K562 (cell line): ENCODE measurements at regions not wholly inside any gene's neighbourhood (a gene's known extent, or its start where the extent isn't known, plus 50 kb on each side); places are given as distances from the start of the nearest gene placed in this dataset.

Experiments
- ATAC-seq: fragments of 200-7000 bp; cut with Tn5 transposase; 3 replicates; pipeline ENCODE4 v1.9.1; 2020; ENCODE audit warnings: moderate library complexity
- BruUV-seq: library from RNA; stranded (reverse); fragments of 400-500 nt; replicated peaks from 2 replicates; lab custom pipeline; 2021; lab: Mats Ljungman, UMichigan
- CTCF ChIA-PET: fragments of 300-600 bp; formaldehyde crosslinking; extraction: SDS; loops from one replicate; lab custom pipeline; 2021; ENCODE audit warnings: low intra/inter-chr PET ratio; lab: Yijun Ruan, JAX
- POLR2A ChIA-PET: fragments of 300-600, 350-650 bp; sonication (Branson Sonifier 250); formaldehyde crosslinking; extraction: SDS; loops from one replicate; lab custom pipeline; 2021; ENCODE audit warnings: antibody characterized with exemption, inconsistent platforms; lab: Yijun Ruan, JAX
- DNase-seq, 4 experiments: peaks; one replicate each; pipeline versions ENCODE4 v3.0.0 to v3.0.0-alpha.2; 2011 to 2018; ENCODE audit warnings: low spot score in 3 of 4, mixed read lengths in 3 of 4; ENCODE audit errors: extremely low read depth in 1 of 4
- FAIRE-seq: peaks from 2 replicates; lab custom pipeline; 2011; peaks lifted over from hg19 to GRCh38; lab: Jason Lieb, UNC
- H2AFZ ChIP-seq: 2 replicates; pipeline ENCODE4 v1.6.0; 2011; ENCODE audit warnings: low read depth, low read length, control low read depth, inconsistent platforms
- H3K27ac ChIP-seq: fragments of 200-600 bp; 3 replicates; pipeline ENCODE4 v1.8.0; 2011; ENCODE audit warnings: low read depth, mild to moderate bottlenecking, control low read depth, inconsistent platforms, low read length, moderate library complexity, mixed read lengths; ENCODE audit errors: extremely low read depth
- H3K27me3 ChIP-seq, 2 experiments: fragments of 300-600 bp in 1 of 2; 2 replicates in 1 of 2; 3 replicates in 1 of 2; pipeline versions ENCODE4 v1.6.0 to v1.8.0; 2011; ENCODE audit warnings: inconsistent platforms in 2 of 2, low read length in 2 of 2, mild to moderate bottlenecking in 1 of 2, mixed read lengths in 1 of 2, moderate library complexity in 1 of 2; ENCODE audit not compliant: control insufficient read depth in 2 of 2, insufficient read depth in 2 of 2
- H3K36me3 ChIP-seq: fragments of 300-600 bp; 3 replicates; pipeline ENCODE4 v1.8.0; 2011; ENCODE audit warnings: mild to moderate bottlenecking, low read length, inconsistent platforms; ENCODE audit not compliant: control insufficient read depth, insufficient read depth
- H3K4me1 ChIP-seq, 2 experiments: fragments of 200-600 bp in 1 of 2; replicated peaks in 1 of 2; 2 replicates in 1 of 2; 3 replicates in 1 of 2; pipeline versions ENCODE4 v1.5.1 to v1.8.0; 2011; ENCODE audit warnings: inconsistent platforms in 2 of 2, low read length in 2 of 2, mild to moderate bottlenecking in 1 of 2, mixed read lengths in 1 of 2, moderate library complexity in 1 of 2; ENCODE audit not compliant: control insufficient read depth in 2 of 2, insufficient read depth in 2 of 2
- H3K4me2 ChIP-seq: 2 replicates; pipeline ENCODE4 v1.6.1; 2011; ENCODE audit warnings: low read length, control low read depth, inconsistent platforms, mixed read lengths; ENCODE audit not compliant: insufficient read depth
- H3K4me3 ChIP-seq: fragments of 200-600 bp; sonication (generic), shearing (Covaris generic); 2 replicates; pipeline ENCODE4 v1.5.1; 2016; ENCODE audit warnings: control low read depth, inconsistent platforms
- H3K79me2 ChIP-seq: fragments of 200-600 bp; 3 replicates; pipeline ENCODE4 v1.8.0; 2011; ENCODE audit warnings: low read length, inconsistent platforms; ENCODE audit not compliant: control insufficient read depth, insufficient read depth
- H3K9ac ChIP-seq, 2 experiments: 2 replicates each; pipeline versions ENCODE4 v1.6.0 to v1.6.1; 2011; ENCODE audit warnings: low read depth in 2 of 2, low read length in 2 of 2, control low read depth in 1 of 2, inconsistent platforms in 1 of 2, mild to moderate bottlenecking in 1 of 2, mixed read lengths in 1 of 2; ENCODE audit not compliant: insufficient read depth in 1 of 2
- H3K9me1 ChIP-seq: one replicate; pipeline ENCODE4 v1.6.0; 2011; ENCODE audit warnings: inconsistent platforms, mild to moderate bottlenecking, low read length, moderate library complexity; ENCODE audit not compliant: control insufficient read depth, insufficient read depth
- H3K9me3 ChIP-seq: replicated peaks from 2 replicates; pipeline ENCODE4 v1.5.1; 2011; ENCODE audit warnings: low read depth, low read length, inconsistent platforms; ENCODE audit not compliant: control insufficient read depth, insufficient read depth
- H4K20me1 ChIP-seq: replicated peaks from 2 replicates; pipeline ENCODE4 v1.6.1; 2011; ENCODE audit warnings: low read length, inconsistent platforms, mixed read lengths; ENCODE audit not compliant: control insufficient read depth, insufficient read depth
- BCLAF1 ChIP-seq, 2 experiments: fragments of 450-650 bp in 1 of 2; IDR thresholded peaks; 2 replicates each; pipeline ENCODE4 v1.6.1; 2011 to 2017; ENCODE audit warnings: low read depth in 2 of 2, antibody characterized with exemption in 1 of 2, borderline replicate concordance in 1 of 2, low read length in 1 of 2, mild to moderate bottlenecking in 1 of 2, mixed read lengths in 1 of 2; ENCODE audit not compliant: control insufficient read depth in 1 of 2
- FOXK2 ChIP-seq, 2 experiments: fragments of 450-650 bp; IDR thresholded peaks in 1 of 2; conservative IDR thresholded peaks in 1 of 2; 2 replicates each; pipeline ENCODE4 v1.6.1; 2016; ENCODE audit warnings: low read depth in 2 of 2, mild to moderate bottlenecking in 1 of 2
- HNRNPH1 ChIP-seq: fragments of 200-400 bp; formaldehyde crosslinking; optimal IDR thresholded peaks from 2 replicates; pipeline ENCODE3; 2017; ENCODE audit warnings: low read depth, mild to moderate bottlenecking, low read length, moderate library complexity
- LCOR ChIP-seq: sonication (generic); formaldehyde crosslinking; IDR thresholded peaks from 2 replicates; pipeline ENCODE4 v1.8.0; 2022; ENCODE audit warnings: mild to moderate bottlenecking, missing genetic modification reagents
- MXD1 ChIP-seq: fragments of 250-450 bp; sonication (Bioruptor Pico); IDR thresholded peaks from 2 replicates; pipeline ENCODE4 v1.8.0; 2021; ENCODE audit warnings: borderline replicate concordance, mild to moderate bottlenecking, moderate library complexity; ENCODE audit not compliant: poor library complexity, severe bottlenecking
- PTRF ChIP-seq: fragments of 450-650 bp; IDR thresholded peaks from 2 replicates; pipeline ENCODE4 v1.6.1; 2016; ENCODE audit warnings: mild to moderate bottlenecking, missing genetic modification characterization, missing compliant biosample characterization
- STAT6 ChIP-seq: sonication (generic); formaldehyde crosslinking; IDR thresholded peaks from 2 replicates; pipeline ENCODE4 v1.8.1; 2023; ENCODE audit warnings: mild to moderate bottlenecking, missing genetic modification reagents
- ZHX1 ChIP-seq: fragments of 150-350 bp; conservative IDR thresholded peaks from 2 replicates; pipeline ENCODE4 v1.6.1; 2014; ENCODE audit warnings: low read length
- ZNF740 ChIP-seq, 3 experiments: fragments of 200-800 bp in 1 of 3; sonication (Bioruptor generic) in 1 of 3; sonication (generic) in 1 of 3; formaldehyde crosslinking in 1 of 3; IDR thresholded peaks; 2 replicates each; pipeline versions ENCODE4 v1.6.1 to v1.8.0; 2016 to 2022; ENCODE audit warnings: mild to moderate bottlenecking in 2 of 3, missing compliant biosample characterization in 2 of 3, missing genetic modification characterization in 2 of 3, missing genetic modification reagents in 1 of 3
- in situ Hi-C: fragments of 300-500 bp; cut with MboI; formaldehyde crosslinking; loops from 4 replicates; pipeline ENCODE4 v1.15.0; 2018; ENCODE audit warnings: inconsistent platforms, mixed read lengths
- intact Hi-C: fragments of 100-400 bp; cut with micrococcal nuclease; formaldehyde crosslinking; loops from 2 replicates; pipeline ENCODE4 v1.14.2; 2022

- ChIA-PET CTCF (no interaction called here), POLR2A (no interaction called here)
- intact Hi-C loops (no loop called here), in situ Hi-C loops (no loop called here)
- ATAC-seq (no peak), DNase-seq (no peak), FAIRE-seq (no peak)
- no peak overlapping the region for H2AFZ ChIP-seq
- H3K4me1 ChIP-seq: no peaks in the 10 kb centered on the region
- H3K27ac ChIP-seq: no peak overlapping the region
- H3K9me3 ChIP-seq: no peaks in the 10 kb centered on the region
- no peak overlapping the region for H3K4me2 ChIP-seq
- no peaks in the 10 kb centered on the region for H3K9me1 ChIP-seq
- no peaks in the 10 kb centered on the region for H4K20me1 ChIP-seq
- H3K79me2 ChIP-seq: no peaks in the 10 kb centered on the region
- no peaks in the 10 kb centered on the region for H3K27me3 ChIP-seq
- no peak overlapping the region for H3K4me3 ChIP-seq
- H3K36me3 ChIP-seq: no peaks in the 10 kb centered on the region
- H3K9ac ChIP-seq: no peak overlapping the region
- BruUV-seq: no TSS peak
- TF ChIP-seq LCOR (CRISPR knock-in tag) (no peak), PTRF (no peak), ZNF740 (CRISPR knock-in tag; IDR thresholded peaks at IDR 0.05) (no peak), ZNF740 (tag; IDR thresholded peaks at IDR 0.05) (no peak), MXD1 (CRISPR knock-in tag) (no peak), STAT6 (CRISPR knock-in tag) (no peak), BCLAF1 (IDR thresholded peaks at IDR 0.05; ENCODE audit: borderline replicate concordance in 1 of 2, control insufficient read depth in 1 of 2, low read depth in 2 of 2, low read length in 1 of 2) (no peak), HNRNPH1 (no peak), FOXK2 (conservative IDR thresholded peaks at IDR 0.05 in 1 of 2, IDR thresholded peaks at IDR 0.05 in 1 of 2; ENCODE audit: low read depth in 2 of 2) (no peak), ZHX1 (no peak)
Observed at GRCh38 chr2:194618432-194618831, 1038.6 kb upstream of the SLC39A10 start.
